ENCODE measurements at regions not wholly inside any gene's neighbourhood (a gene's known extent, or its start where the extent isn't known, plus 50 kb on each side); places are given as distances from the start of the nearest gene placed in this dataset.

GRCh38 chr21:35438643-35439404, 389.7 kb upstream of the RUNX1 start:
- TF ChIP-seq, protein P1, sequence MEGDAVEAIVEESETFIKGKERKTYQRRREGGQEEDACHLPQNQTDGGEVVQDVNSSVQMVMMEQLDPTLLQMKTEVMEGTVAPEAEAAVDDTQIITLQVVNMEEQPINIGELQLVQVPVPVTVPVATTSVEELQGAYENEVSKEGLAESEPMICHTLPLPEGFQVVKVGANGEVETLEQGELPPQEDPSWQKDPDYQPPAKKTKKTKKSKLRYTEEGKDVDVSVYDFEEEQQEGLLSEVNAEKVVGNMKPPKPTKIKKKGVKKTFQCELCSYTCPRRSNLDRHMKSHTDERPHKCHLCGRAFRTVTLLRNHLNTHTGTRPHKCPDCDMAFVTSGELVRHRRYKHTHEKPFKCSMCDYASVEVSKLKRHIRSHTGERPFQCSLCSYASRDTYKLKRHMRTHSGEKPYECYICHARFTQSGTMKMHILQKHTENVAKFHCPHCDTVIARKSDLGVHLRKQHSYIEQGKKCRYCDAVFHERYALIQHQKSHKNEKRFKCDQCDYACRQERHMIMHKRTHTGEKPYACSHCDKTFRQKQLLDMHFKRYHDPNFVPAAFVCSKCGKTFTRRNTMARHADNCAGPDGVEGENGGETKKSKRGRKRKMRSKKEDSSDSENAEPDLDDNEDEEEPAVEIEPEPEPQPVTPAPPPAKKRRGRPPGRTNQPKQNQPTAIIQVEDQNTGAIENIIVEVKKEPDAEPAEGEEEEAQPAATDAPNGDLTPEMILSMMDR (IDR thresholded peaks at IDR 0.05; ENCODE audit: low read depth, low read length, poor library complexity, severe bottlenecking): no peak
- TF ChIP-seq EZH2phosphoT487 (IDR thresholded peaks at IDR 0.05; ENCODE audit: borderline replicate concordance, low read length): no peak

Data from DOHH2 (cell line).